H1 (cell line): ENCODE measurements at regions not wholly inside any gene's neighbourhood (a gene's known extent, or its start where the extent isn't known, plus 50 kb on each side); places are given as distances from the start of the nearest gene placed in this dataset.

Experiments used
- CTCF ChIA-PET: fragments of 300-600 bp; sonication (Branson Sonifier 250); formaldehyde crosslinking; loops from one replicate; lab custom pipeline; 2021; ENCODE audit not compliant: partially characterized antibody; lab: Charles Lee
- POLR2A ChIA-PET: fragments of 300-600 bp; sonication (Branson Sonifier 250); formaldehyde crosslinking; loops from one replicate; lab custom pipeline; 2021; ENCODE audit warnings: inconsistent platforms; ENCODE audit not compliant: partially characterized antibody; lab: Charles Lee
- DNase-seq, 2 experiments: peaks; one replicate each; pipeline versions ENCODE4 v3.0.0 to v3.0.0-alpha.2; 2010 to 2022; ENCODE audit warnings: low spot score in 2 of 2, low read depth in 1 of 2, mixed read lengths in 1 of 2
- FAIRE-seq: peaks from 2 replicates; lab custom pipeline; 2011; peaks lifted over from hg19 to GRCh38; lab: Jason Lieb, UNC
- H2AFZ ChIP-seq: 2 replicates; pipeline ENCODE4 v1.8.1; 2012; ENCODE audit warnings: low read length, inconsistent platforms
- H2AK5ac ChIP-seq: 2 replicates; pipeline ENCODE4 v1.6.1; 2013; ENCODE audit warnings: low read depth, low read length
- H2BK120ac ChIP-seq: replicated peaks from 2 replicates; pipeline ENCODE3; 2013; ENCODE audit warnings: low read depth, low read length, inconsistent platforms
- H2BK12ac ChIP-seq: 2 replicates; pipeline ENCODE4 v1.6.1; 2013; ENCODE audit warnings: low read depth, low read length
- H2BK15ac ChIP-seq: 2 replicates; pipeline ENCODE4 v1.6.1; 2013; ENCODE audit warnings: low read length
- H2BK20ac ChIP-seq: 2 replicates; pipeline ENCODE4 v1.6.1; 2013; ENCODE audit warnings: low read length
- H2BK5ac ChIP-seq: 2 replicates; pipeline ENCODE4 v1.6.1; 2013; ENCODE audit warnings: low read depth, low read length
- H3K14ac ChIP-seq: 2 replicates; pipeline ENCODE4 v1.6.1; 2013; ENCODE audit warnings: inconsistent platforms; ENCODE audit not compliant: insufficient read length
- H3K18ac ChIP-seq: 2 replicates; pipeline ENCODE4 v1.6.1; 2013; ENCODE audit warnings: low read length; ENCODE audit errors: extremely low read depth
- H3K23ac ChIP-seq: 2 replicates; pipeline ENCODE4 v1.6.1; 2013; ENCODE audit warnings: inconsistent platforms; ENCODE audit not compliant: insufficient read length
- H3K23me2 ChIP-seq: 2 replicates; pipeline ENCODE4 v1.6.1; 2013; ENCODE audit warnings: low read depth, low read length
- H3K27ac ChIP-seq: 2 replicates; pipeline ENCODE4 v1.6.1; 2011; ENCODE audit warnings: low read depth, low read length, inconsistent platforms
- H3K27me3 ChIP-seq, 4 experiments: replicated peaks in 1 of 4; 1 replicate in 1 of 4; 2 replicates in 3 of 4; pipeline versions ENCODE4 v1.6.1 to v1.8.1; 2011 to 2013; ENCODE audit warnings: low read length in 3 of 4, mild to moderate bottlenecking in 3 of 4, inconsistent platforms in 2 of 4, mixed read lengths in 2 of 4, moderate library complexity in 1 of 4; ENCODE audit not compliant: control insufficient read depth in 3 of 4, insufficient read depth in 3 of 4; ENCODE audit errors: extremely low read depth in 1 of 4
- H3K36me3 ChIP-seq, 4 experiments: 2 replicates each; pipeline versions ENCODE4 v1.6.1 to v1.8.1; 2011 to 2013; ENCODE audit warnings: mild to moderate bottlenecking in 4 of 4, low read length in 3 of 4, moderate library complexity in 2 of 4, control low read depth in 1 of 4, inconsistent platforms in 1 of 4; ENCODE audit not compliant: insufficient read depth in 4 of 4, control insufficient read depth in 2 of 4
- H3K4ac ChIP-seq: replicated peaks from 2 replicates; pipeline ENCODE3; 2013; ENCODE audit warnings: low read length, low read depth, mixed read lengths, inconsistent platforms; ENCODE audit not compliant: insufficient read length
- H3K4me1 ChIP-seq, 4 experiments: replicated peaks in 1 of 4; 1 replicate in 1 of 4; 2 replicates in 3 of 4; pipeline versions ENCODE4 v1.6.1 to v1.8.1; 2011 to 2013; ENCODE audit warnings: low read length in 3 of 4, inconsistent platforms in 2 of 4, mixed read lengths in 1 of 4; ENCODE audit not compliant: insufficient read depth in 4 of 4, control insufficient read depth in 3 of 4
- H3K4me2 ChIP-seq, 2 experiments: 2 replicates each; pipeline versions ENCODE4 v1.6.1 to v1.8.1; 2011 to 2013; ENCODE audit warnings: low read depth in 2 of 2, low read length in 2 of 2, control low read depth in 1 of 2, inconsistent platforms in 1 of 2, mild to moderate bottlenecking in 1 of 2; ENCODE audit not compliant: insufficient read depth in 1 of 2
- H3K4me3 ChIP-seq, 4 experiments: fragments of 200-600, 300-600 bp in 1 of 4; sonication (generic), shearing (Covaris generic), sonication (Bioruptor Twin) in 1 of 4; 2 replicates each; pipeline versions ENCODE4 v1.5.1 to v1.8.1; 2011 to 2016; ENCODE audit warnings: low read length in 4 of 4, low read depth in 3 of 4, control low read depth in 2 of 4, inconsistent platforms in 2 of 4, mild to moderate bottlenecking in 2 of 4, mixed read lengths in 1 of 4, moderate library complexity in 1 of 4; ENCODE audit not compliant: insufficient read depth in 2 of 4; ENCODE audit errors: extremely low read depth in 1 of 4
- H3K56ac ChIP-seq: replicated peaks from 2 replicates; pipeline ENCODE3; 2013; ENCODE audit warnings: low read depth, mild to moderate bottlenecking, mixed read lengths, low read length, inconsistent platforms; ENCODE audit not compliant: insufficient read length
- H3K79me1 ChIP-seq: 2 replicates; pipeline ENCODE4 v1.6.1; 2013; ENCODE audit warnings: low read depth, low read length, control low read depth
- H3K79me2 ChIP-seq, 2 experiments: 2 replicates each; pipeline versions ENCODE4 v1.6.1 to v1.8.1; 2012 to 2013; ENCODE audit warnings: low read length in 2 of 2, mild to moderate bottlenecking in 2 of 2, inconsistent platforms in 1 of 2; ENCODE audit not compliant: insufficient read depth in 2 of 2, control insufficient read depth in 1 of 2
- H3K9ac ChIP-seq, 4 experiments: replicated peaks in 1 of 4; 1 replicate in 1 of 4; 2 replicates in 3 of 4; pipeline versions ENCODE4 v1.6.1 to v1.8.1; 2011 to 2013; ENCODE audit warnings: low read depth in 3 of 4, low read length in 3 of 4, control low read depth in 2 of 4, mild to moderate bottlenecking in 2 of 4, moderate library complexity in 2 of 4, inconsistent platforms in 1 of 4; ENCODE audit errors: extremely low read depth in 1 of 4
- H3K9me3 ChIP-seq, 2 experiments: 2 replicates each; pipeline versions ENCODE4 v1.6.1 to v1.8.1; 2012 to 2013; ENCODE audit warnings: mild to moderate bottlenecking in 2 of 2, moderate library complexity in 2 of 2, control low read depth in 1 of 2, inconsistent platforms in 1 of 2, low read depth in 1 of 2, low read length in 1 of 2, mixed read lengths in 1 of 2; ENCODE audit not compliant: insufficient read depth in 2 of 2
- H4K20me1 ChIP-seq, 2 experiments: replicated peaks in 1 of 2; 2 replicates each; pipeline versions ENCODE3 to v1.8.1; 2011 to 2013; ENCODE audit warnings: inconsistent platforms in 2 of 2, low read length in 2 of 2, mild to moderate bottlenecking in 1 of 2; ENCODE audit not compliant: insufficient read depth in 2 of 2, control insufficient read depth in 1 of 2
- H4K5ac ChIP-seq: 2 replicates; pipeline ENCODE4 v1.6.1; 2013; ENCODE audit warnings: low read length, low read depth, mixed read lengths, inconsistent platforms; ENCODE audit not compliant: insufficient read length
- H4K8ac ChIP-seq: 2 replicates; pipeline ENCODE4 v1.8.0; 2013; ENCODE audit warnings: mild to moderate bottlenecking, moderate library complexity, low read length, inconsistent platforms; ENCODE audit not compliant: insufficient read depth; ENCODE audit errors: extremely low read depth
- H4K91ac ChIP-seq: replicated peaks from 2 replicates; pipeline ENCODE3; 2013; ENCODE audit warnings: low read length, mixed read lengths, inconsistent platforms; ENCODE audit not compliant: insufficient read length
- BRCA1 ChIP-seq: IDR thresholded peaks from 2 replicates; pipeline ENCODE4 v1.6.1; 2012; ENCODE audit warnings: low read depth, low read length, improper control_type of control experiment
- CEBPB ChIP-seq: IDR thresholded peaks from 2 replicates; pipeline ENCODE4 v1.6.1; 2012; ENCODE audit warnings: low read depth, low read length
- FOSL1 ChIP-seq: IDR thresholded peaks from 2 replicates; pipeline ENCODE4 v1.6.1; 2011; ENCODE audit warnings: mild to moderate bottlenecking, low read depth, low read length, moderate library complexity; ENCODE audit not compliant: insufficient read depth
- KDM4A ChIP-seq: IDR thresholded peaks from one replicate; pipeline ENCODE4 v1.7.1; 2012; ENCODE audit warnings: low read depth, mild to moderate bottlenecking, moderate library complexity, low read length, inconsistent platforms; ENCODE audit not compliant: severe bottlenecking
- NANOG ChIP-seq: IDR thresholded peaks from 2 replicates; pipeline ENCODE4 v1.6.1; 2011; ENCODE audit warnings: low read length, low read depth, mild to moderate bottlenecking, inconsistent platforms; ENCODE audit not compliant: insufficient read depth, poor library complexity, severe bottlenecking
- NRF1 ChIP-seq: IDR thresholded peaks from 2 replicates; pipeline ENCODE4 v1.6.1; 2011; ENCODE audit warnings: mild to moderate bottlenecking, low read depth, low read length, improper control_type of control experiment
- PHF8 ChIP-seq: fragments of 200-600 bp; sonication (generic); conservative IDR thresholded peaks from 2 replicates; pipeline ENCODE4 v1.7.1; 2012; ENCODE audit warnings: low read depth, mild to moderate bottlenecking, inconsistent platforms, low read length, moderate library complexity
- RAD21 ChIP-seq, 2 experiments: IDR thresholded peaks in 1 of 2; conservative IDR thresholded peaks in 1 of 2; 2 replicates each; pipeline ENCODE4 v1.6.1; 2011; ENCODE audit warnings: low read depth in 2 of 2, low read length in 2 of 2, improper control_type of control experiment in 1 of 2, inconsistent platforms in 1 of 2, mild to moderate bottlenecking in 1 of 2, moderate library complexity in 1 of 2
- RFX5 ChIP-seq: IDR thresholded peaks from 2 replicates; pipeline ENCODE4 v1.6.1; 2011; ENCODE audit warnings: low read depth, low read length, improper control_type of control experiment, borderline replicate concordance
- SP2 ChIP-seq: IDR thresholded peaks from 2 replicates; pipeline ENCODE4 v1.6.1; 2012; ENCODE audit warnings: mild to moderate bottlenecking, low read length, inconsistent platforms
- TAF7 ChIP-seq: optimal IDR thresholded peaks from 2 replicates; pipeline ENCODE3; 2011; ENCODE audit warnings: low read depth, mild to moderate bottlenecking, inconsistent platforms, low read length, moderate library complexity, borderline replicate concordance
- USF2 ChIP-seq: IDR thresholded peaks from 2 replicates; pipeline ENCODE4 v1.6.1; 2011; ENCODE audit warnings: low read length, improper control_type of control experiment
- ZNF274 ChIP-seq: IDR thresholded peaks from 2 replicates; pipeline ENCODE4 v1.7.0; 2012; ENCODE audit warnings: low read length, borderline replicate concordance; ENCODE audit errors: extremely low read depth
- WGBS, 2 experiments: shearing (Covaris generic) in 1 of 2; methylation state at CpG; one replicate each; pipeline versions ENCODE4 v1.1.6 to v1.1.7; 2013 to 2015; ENCODE audit warnings: low lambda C conversion rate in 2 of 2, mixed read lengths in 2 of 2, inconsistent platforms in 1 of 2, low coverage in 1 of 2, missing lambda C conversion rate in 1 of 2; ENCODE audit not compliant: insufficient replicate concordance in 2 of 2, insufficient coverage in 1 of 2, insufficient read length in 1 of 2; ENCODE audit errors: extremely low coverage in 1 of 2, missing lambda C conversion rate in 1 of 2; 5-methylcytosine and 5-hydroxymethylcytosine counted together

GRCh38 chr3:10615715-10616114 lies 110.3 kb upstream of the ATP2B2 start:
- Histone ChIP-seq H3K9me3 (peaks cover 25 to 27% of the 10 kb centered on the region in 2 experiments), H3K4me1 (peaks cover 0 to under 1% (median 0%) of the 10 kb centered on the region in 4 experiments; a peak in 1 of 7 replicates), H2BK20ac (no peak overlapping the region), H2BK15ac (no peak overlapping the region), H3K23ac (no peak overlapping the region), H4K8ac (no peak overlapping the region), H4K91ac (no peak overlapping the region), H2BK5ac (no peak overlapping the region), H3K4me3 (no peak overlapping the region), H3K79me1 (no peaks in the 10 kb centered on the region), H2AK5ac (no peak overlapping the region), H3K27ac (no peak overlapping the region), H3K18ac (no peak overlapping the region), H3K27me3 (no peaks in the 10 kb centered on the region), H2BK12ac (no peak overlapping the region), H2AFZ (no peak overlapping the region), H3K4ac (no peak overlapping the region), H3K79me2 (no peaks in the 10 kb centered on the region), H3K23me2 (no peaks in the 10 kb centered on the region), H3K14ac (no peak overlapping the region), H3K4me2 (no peak overlapping the region), H4K20me1 (no peaks in the 10 kb centered on the region), H2BK120ac (no peak overlapping the region), H3K36me3 (no peaks in the 10 kb centered on the region), H4K5ac (no peak overlapping the region), H3K9ac (no peak overlapping the region), H3K56ac (no peak overlapping the region)
- no peak for FAIRE-seq
- 96% methylated on average over 2 of the region's 2 CpGs; no CpG with 5 or more reads in 1 of the 2 experiments for WGBS, 2 experiments
- CTCF ChIA-PET, result no interaction called here
- no peak for DNase-seq
- TF ChIP-seq BRCA1, result no peak
- no peak for TF ChIP-seq KDM4A
- no peak for TF ChIP-seq PHF8
- TF ChIP-seq USF2, result no peak
- no peak for TF ChIP-seq TAF7
- TF ChIP-seq NRF1, result no peak
- TF ChIP-seq RFX5, result no peak
- no peak for TF ChIP-seq SP2
- no peak for TF ChIP-seq FOSL1
- TF ChIP-seq NANOG, result no peak
- no peak for TF ChIP-seq ZNF274
- no peak for TF ChIP-seq CEBPB
- no peak for TF ChIP-seq RAD21 (IDR thresholded peaks at IDR 0.05 in 1 of 2, conservative IDR thresholded peaks at IDR 0.05 in 1 of 2; ENCODE audit: low read depth in 2 of 2, low read length in 2 of 2)
- POLR2A ChIA-PET, result no interaction called here
